Right atrium auricular region (tissue), 2 donors: ENCODE measurements at regions not wholly inside any gene's neighbourhood (a gene's known extent, or its start where the extent isn't known, plus 50 kb on each side); places are given as distances from the start of the nearest gene placed in this dataset.

ENCODE experiments used
- DNase-seq: peaks from one replicate; pipeline ENCODE4 v3.0.0-alpha.2; 2019; ENCODE audit warnings: low spot score
- H3K27ac ChIP-seq, 2 donors: fragments of 200-600 bp; sonication (generic); 1 replicate in 1 of 2; 2 replicates in 1 of 2; pipeline ENCODE4 v1.5.1; 2016 to 2019
- H3K27me3 ChIP-seq, 2 donors: fragments of 200-600 bp; sonication (generic); one replicate each; pipeline versions ENCODE4 v1.5.1 to v1.6.0; 2017 to 2019
- H3K36me3 ChIP-seq: fragments of 200-600 bp; sonication (generic); one replicate; pipeline ENCODE4 v1.5.1; 2016
- H3K4me1 ChIP-seq, 2 donors: fragments of 200-600 bp; sonication (generic); one replicate each; pipeline versions ENCODE4 v1.5.1 to v1.6.0; 2017 to 2019
- H3K4me3 ChIP-seq, 2 donors: fragments of 200-600 bp; sonication (generic); 1 replicate in 1 of 2; 2 replicates in 1 of 2; pipeline ENCODE4 v1.5.1; 2017 to 2019; ENCODE audit warnings: mild to moderate bottlenecking in 1 of 2, moderate library complexity in 1 of 2
- H3K9me3 ChIP-seq, 2 donors: fragments of 200-600 bp; sonication (generic); one replicate each; pipeline ENCODE4 v1.5.1; 2019
- TF ChIP-seq, protein P1 (sequence below), 2 donors: fragments of 200-600 bp; sonication (generic); IDR thresholded peaks; one replicate each; pipeline ENCODE4 v1.5.1; 2019; ENCODE audit warnings: antibody characterized with exemption in 2 of 2

DNA sequence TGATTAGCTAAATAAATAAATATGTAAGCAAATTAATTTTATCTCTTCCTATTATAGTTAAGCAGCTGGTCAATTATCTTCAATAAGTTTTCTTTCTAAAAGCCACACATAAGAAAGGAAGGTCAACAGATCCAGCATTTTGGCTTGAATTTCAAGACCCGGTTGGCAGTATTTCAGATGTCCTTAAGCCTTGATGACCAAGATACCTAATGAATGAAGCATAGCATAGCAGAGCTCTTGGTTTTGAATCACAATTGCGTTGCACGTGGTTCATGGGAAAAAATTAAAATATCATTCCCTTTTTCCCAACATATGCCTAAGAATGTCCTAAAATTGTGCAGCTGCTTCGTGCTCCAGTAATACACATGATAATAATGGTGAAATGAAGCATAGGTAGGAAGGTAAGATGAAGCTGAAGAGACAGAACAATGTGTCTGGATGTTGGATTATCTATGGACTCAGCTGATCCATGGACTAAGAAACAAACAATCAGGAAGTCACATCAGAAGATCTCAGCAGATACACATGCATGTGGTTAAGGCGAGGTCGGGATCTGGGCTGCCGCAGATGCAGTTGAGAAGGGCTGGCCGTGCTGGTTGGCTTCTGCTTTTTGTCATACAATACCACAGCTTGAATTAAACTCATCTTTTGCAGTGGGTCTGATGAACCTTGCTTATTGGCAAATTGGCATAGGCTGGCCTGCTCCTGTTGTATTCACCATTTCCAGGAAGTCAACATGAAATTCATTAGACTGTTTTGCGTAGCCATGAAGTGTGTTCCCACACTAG, 284.9 kb upstream of the RUNX1 start:
- no peaks in the 10 kb centered on the region for H3K36me3 ChIP-seq
- no peaks in the 10 kb centered on the region for H3K9me3 ChIP-seq
- no peak overlapping the region for H3K27ac ChIP-seq
- no peaks in the 10 kb centered on the region for H3K27me3 ChIP-seq
- TF ChIP-seq, protein P1, sequence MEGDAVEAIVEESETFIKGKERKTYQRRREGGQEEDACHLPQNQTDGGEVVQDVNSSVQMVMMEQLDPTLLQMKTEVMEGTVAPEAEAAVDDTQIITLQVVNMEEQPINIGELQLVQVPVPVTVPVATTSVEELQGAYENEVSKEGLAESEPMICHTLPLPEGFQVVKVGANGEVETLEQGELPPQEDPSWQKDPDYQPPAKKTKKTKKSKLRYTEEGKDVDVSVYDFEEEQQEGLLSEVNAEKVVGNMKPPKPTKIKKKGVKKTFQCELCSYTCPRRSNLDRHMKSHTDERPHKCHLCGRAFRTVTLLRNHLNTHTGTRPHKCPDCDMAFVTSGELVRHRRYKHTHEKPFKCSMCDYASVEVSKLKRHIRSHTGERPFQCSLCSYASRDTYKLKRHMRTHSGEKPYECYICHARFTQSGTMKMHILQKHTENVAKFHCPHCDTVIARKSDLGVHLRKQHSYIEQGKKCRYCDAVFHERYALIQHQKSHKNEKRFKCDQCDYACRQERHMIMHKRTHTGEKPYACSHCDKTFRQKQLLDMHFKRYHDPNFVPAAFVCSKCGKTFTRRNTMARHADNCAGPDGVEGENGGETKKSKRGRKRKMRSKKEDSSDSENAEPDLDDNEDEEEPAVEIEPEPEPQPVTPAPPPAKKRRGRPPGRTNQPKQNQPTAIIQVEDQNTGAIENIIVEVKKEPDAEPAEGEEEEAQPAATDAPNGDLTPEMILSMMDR (IDR thresholded peaks at IDR 0.05): no peak
- H3K4me3 ChIP-seq: no peak overlapping the region
- DNase-seq: no peak
- H3K4me1 ChIP-seq: no peaks in the 10 kb centered on the region

DNA sequence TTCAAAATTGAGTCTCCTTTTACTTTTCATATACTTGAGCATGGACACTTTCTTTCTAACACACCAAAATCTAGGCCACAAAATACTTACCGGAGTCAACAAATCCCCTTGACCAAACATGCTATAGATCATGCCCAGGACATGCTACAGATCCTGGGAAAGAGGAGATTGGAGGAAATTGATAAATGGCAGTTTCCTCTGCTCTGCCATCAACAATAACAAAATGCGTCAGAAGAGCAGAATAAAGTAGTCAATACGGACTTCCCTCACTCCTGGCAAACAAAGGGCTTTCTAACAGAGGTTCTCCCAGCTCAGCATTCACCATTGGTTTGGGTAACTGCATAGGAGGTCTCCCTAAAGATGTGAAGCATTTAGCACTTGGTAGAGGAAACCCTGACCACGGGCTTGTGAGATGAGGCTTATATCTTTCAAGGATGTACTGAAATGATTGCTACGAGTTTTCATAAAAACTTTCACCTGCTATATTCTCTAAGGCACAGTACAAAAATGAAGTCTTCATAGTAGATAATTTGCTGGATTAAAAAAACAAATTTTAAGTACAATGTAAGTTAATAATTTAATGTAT, 283.8 kb upstream of the RUNX1 start:
- Histone ChIP-seq H3K27me3 (no peaks in the 10 kb centered on the region), H3K9me3 (no peaks in the 10 kb centered on the region), H3K4me1 (no peaks in the 10 kb centered on the region), H3K36me3 (no peaks in the 10 kb centered on the region), H3K27ac (no peak overlapping the region), H3K4me3 (no peak overlapping the region)
- TF ChIP-seq, protein P1 (IDR thresholded peaks at IDR 0.05): no peak
- no peak for DNase-seq

DNA sequence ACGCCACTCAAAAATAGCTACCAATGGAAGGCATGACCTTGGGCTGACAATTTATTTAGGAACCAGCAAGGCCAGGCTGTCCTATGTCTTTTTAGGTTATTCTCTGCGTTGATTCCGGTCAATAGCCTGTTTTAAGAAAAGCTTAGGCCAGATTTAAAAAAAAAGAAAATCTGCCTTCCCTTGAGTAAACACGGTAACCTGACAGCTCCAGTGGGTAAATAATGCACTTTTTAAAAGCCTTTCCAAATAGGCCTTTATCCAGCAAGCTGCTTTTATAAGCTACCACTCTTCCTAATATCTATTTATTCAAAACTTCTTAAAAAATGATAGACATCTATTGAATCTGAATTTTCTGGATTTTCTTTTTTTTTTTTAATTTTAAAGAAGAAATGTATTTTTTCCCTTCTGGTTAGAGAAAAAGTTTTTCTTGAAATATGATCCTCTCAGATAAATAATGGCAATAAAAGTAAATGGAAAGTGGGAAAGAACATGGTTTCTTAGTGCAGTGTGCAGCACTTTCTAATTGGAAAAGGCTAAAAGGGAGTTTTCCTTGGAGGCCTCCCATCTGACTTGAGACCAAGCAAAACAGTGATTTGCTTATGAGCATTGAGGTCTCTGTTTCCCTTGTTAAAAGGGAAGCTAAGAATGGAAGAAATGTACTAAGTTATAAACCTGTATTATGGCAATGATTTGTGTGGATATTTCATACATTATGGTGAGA, 281.0 kb upstream of the RUNX1 start:
- TF ChIP-seq, protein P1 (IDR thresholded peaks at IDR 0.05): no peak
- Histone ChIP-seq H3K27ac (no peak overlapping the region), H3K9me3 (no peaks in the 10 kb centered on the region), H3K4me3 (no peak overlapping the region), H3K27me3 (no peaks in the 10 kb centered on the region), H3K36me3 (no peaks in the 10 kb centered on the region), H3K4me1 (no peaks in the 10 kb centered on the region)
- no peak for DNase-seq

DNA sequence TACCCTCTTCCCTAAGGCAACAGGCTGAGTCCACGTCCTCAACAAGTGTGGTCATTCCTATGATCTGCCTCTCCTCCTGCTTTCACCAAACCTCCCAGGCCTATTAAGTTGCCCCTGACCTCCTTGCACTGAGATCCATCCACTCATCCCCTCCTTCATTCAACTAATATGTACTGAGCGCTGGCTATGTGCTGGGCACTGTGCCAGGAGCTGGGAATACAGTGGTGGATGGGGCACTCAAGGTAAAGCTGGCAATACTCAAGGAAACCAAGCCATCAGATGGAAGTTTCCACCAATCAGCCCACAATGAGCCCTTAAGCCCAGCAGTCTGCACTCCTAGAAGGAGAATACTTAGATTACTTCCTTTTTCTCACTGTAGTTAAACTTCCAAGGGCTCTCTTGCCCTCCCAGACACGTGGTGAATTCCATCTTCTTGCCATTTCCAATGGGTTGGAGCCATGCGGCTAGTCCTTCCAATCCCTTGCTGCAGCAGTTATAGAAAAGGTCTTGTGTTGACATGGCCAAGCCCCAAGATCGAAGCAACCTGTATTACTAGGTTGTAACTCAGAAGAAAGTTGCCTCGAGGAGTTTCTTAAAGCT, 279.9 kb upstream of the RUNX1 start:
- H3K27ac ChIP-seq: no peak overlapping the region
- no peak overlapping the region for H3K4me3 ChIP-seq
- peaks cover 0 to 8% of the 10 kb centered on the region in 2 donors for H3K4me1 ChIP-seq
- no peaks in the 10 kb centered on the region for H3K27me3 ChIP-seq
- TF ChIP-seq, protein P1 (IDR thresholded peaks at IDR 0.05): no peak
- no peak for DNase-seq
- H3K36me3 ChIP-seq: no peaks in the 10 kb centered on the region
- H3K9me3 ChIP-seq: no peaks in the 10 kb centered on the region

DNA sequence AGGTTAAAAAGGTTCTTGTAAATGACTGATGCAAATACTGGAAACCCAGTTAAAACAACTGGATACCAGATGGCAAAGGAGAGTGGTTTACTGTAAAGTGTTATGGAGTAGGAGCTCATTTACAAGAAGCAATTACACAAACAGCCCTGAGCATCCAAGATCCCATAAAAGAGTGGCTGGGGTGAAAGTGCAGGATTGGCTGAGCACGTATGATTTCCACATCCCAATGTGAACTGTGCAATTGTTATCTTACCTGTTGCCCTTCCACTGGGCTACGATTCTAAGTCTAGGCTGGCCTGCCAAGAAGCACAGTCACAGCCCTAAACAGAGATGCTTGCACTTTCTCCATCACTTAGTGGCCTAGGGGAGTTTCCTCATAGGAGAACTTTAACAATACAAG, 277.6 kb upstream of the RUNX1 start:
- DNase-seq: no peak
- H3K9me3 ChIP-seq: no peaks in the 10 kb centered on the region
- no peak overlapping the region for H3K4me3 ChIP-seq
- TF ChIP-seq, protein P1 (IDR thresholded peaks at IDR 0.05): no peak
- peaks cover 0 to 15% of the 10 kb centered on the region in 2 donors for H3K4me1 ChIP-seq
- no peak overlapping the region for H3K27ac ChIP-seq
- no peaks in the 10 kb centered on the region for H3K36me3 ChIP-seq
- H3K27me3 ChIP-seq: no peaks in the 10 kb centered on the region
